ENCODE measurements at regions not wholly inside any gene's neighbourhood (a gene's known extent, or its start where the extent isn't known, plus 50 kb on each side); places are given as distances from the start of the nearest gene placed in this dataset.
A peak's percentile ranks its signal among the peaks of the same experiment; 100 is the strongest.

DNA sequence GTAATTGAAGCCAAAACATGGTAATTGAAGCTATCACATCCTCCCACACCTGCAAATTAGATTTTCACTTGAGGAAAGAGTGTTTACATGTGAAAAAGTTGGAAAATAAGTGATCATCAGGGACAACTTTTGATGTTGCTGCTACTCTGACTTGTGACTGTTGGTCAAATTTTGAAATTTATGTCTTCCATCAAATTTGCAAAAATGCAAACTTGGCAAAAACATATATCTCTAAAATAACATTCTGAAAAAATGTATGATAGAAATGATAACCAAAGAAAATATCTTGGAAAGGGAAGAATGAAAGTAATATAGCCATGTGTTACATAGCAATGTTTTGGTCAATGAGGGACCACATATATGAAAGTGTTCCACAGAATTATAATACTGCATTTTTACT, 703.9 kb upstream of the SEMA6D start:
- Histone ChIP-seq H3K27ac (ENCODE audit: control insufficient read depth, insufficient read depth) (no peak overlapping the region), H2AFZ (ENCODE audit: control insufficient read depth, low read depth, low read length) (no peak overlapping the region), H3K9ac (ENCODE audit: control insufficient read depth, insufficient read depth, low read length) (no peak overlapping the region), H3K4me3 (no peak overlapping the region), H3K9me3 (replicated peaks; ENCODE audit: control insufficient read depth, insufficient read depth, low read length) (no peaks in the 10 kb centered on the region; the same call in 2 of the 3 replicates), H4K20me1 (ENCODE audit: control insufficient read depth, insufficient read depth) (no peaks in the 10 kb centered on the region), H3K79me2 (ENCODE audit: control insufficient read depth, insufficient read depth, low read length) (no peaks in the 10 kb centered on the region), H3K27me3 (replicated peaks in 1 of 2; ENCODE audit: control insufficient read depth in 2 of 2, insufficient read depth in 2 of 2, low read length in 1 of 2) (no peaks in the 10 kb centered on the region), H3K36me3 (ENCODE audit: control insufficient read depth in 2 of 2, insufficient read depth in 2 of 2, low read length in 1 of 2) (no peaks in the 10 kb centered on the region), H3K4me1 (ENCODE audit: control insufficient read depth, insufficient read depth, low read length) (no peaks in the 10 kb centered on the region), H3K4me2 (ENCODE audit: control insufficient read depth, insufficient read depth) (no peak overlapping the region)
- ChIA-PET RAD21 (ENCODE audit: unreplicated experiment) (no interaction called here), SMC1A (ENCODE audit: uncharacterized antibody, unreplicated experiment) (no interaction called here), CTCF (no interaction called here), POLR2A (no interaction called here)
- TF ChIP-seq ZBED1 (IDR thresholded peaks at IDR 0.05; ENCODE audit: borderline replicate concordance) (no peak), KDM1A (IDR thresholded peaks at IDR 0.05; ENCODE audit: borderline replicate concordance) (no peak), BHLHE40 (IDR thresholded peaks at IDR 0.05; ENCODE audit: borderline replicate concordance in 1 of 2, low read depth in 2 of 2, low read length in 1 of 2) (no peak), RAD51 (IDR thresholded peaks at IDR 0.05) (no peak)
- FAIRE-seq (no peak), ATAC-seq (no peak), DNase-seq (ENCODE audit: low read depth, low spot score) (no peak)
- in situ Hi-C loops (cut with MboI) (no loop called here), intact Hi-C loops (cut with micrococcal nuclease; ENCODE audit: unreplicated experiment) (no loop called here)
- BruUV-seq (replicated peaks) = no TSS peak

GRCh38 chr15:47027322-47027946, 689.9 kb upstream of the SEMA6D start:
- POLR2A ChIA-PET = no interaction called here
- TF ChIP-seq SMC3 (IDR thresholded peaks at IDR 0.05; ENCODE audit: borderline replicate concordance, low read length) (peak; percentile 43; the same call in 1 of the 2 replicates), ZZZ3 (IDR thresholded peaks at IDR 0.05; ENCODE audit: control insufficient read depth, insufficient read length, low read depth) (no peak), NFYB (IDR thresholded peaks at IDR 0.05; ENCODE audit: insufficient read depth, low read depth, low read length) (no peak), SIN3A (IDR thresholded peaks at IDR 0.05; ENCODE audit: low read depth, low read length) (no peak), DPF2 (IDR thresholded peaks at IDR 0.05) (no peak), ZBTB11 (CRISPR knock-in tag; IDR thresholded peaks at IDR 0.05) (no peak), KDM1A (IDR thresholded peaks at IDR 0.05; ENCODE audit: borderline replicate concordance) (no peak)
- TF ChIP-seq, protein P1, sequence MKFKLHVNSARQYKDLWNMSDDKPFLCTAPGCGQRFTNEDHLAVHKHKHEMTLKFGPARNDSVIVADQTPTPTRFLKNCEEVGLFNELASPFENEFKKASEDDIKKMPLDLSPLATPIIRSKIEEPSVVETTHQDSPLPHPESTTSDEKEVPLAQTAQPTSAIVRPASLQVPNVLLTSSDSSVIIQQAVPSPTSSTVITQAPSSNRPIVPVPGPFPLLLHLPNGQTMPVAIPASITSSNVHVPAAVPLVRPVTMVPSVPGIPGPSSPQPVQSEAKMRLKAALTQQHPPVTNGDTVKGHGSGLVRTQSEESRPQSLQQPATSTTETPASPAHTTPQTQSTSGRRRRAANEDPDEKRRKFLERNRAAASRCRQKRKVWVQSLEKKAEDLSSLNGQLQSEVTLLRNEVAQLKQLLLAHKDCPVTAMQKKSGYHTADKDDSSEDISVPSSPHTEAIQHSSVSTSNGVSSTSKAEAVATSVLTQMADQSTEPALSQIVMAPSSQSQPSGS (IDR thresholded peaks at IDR 0.05; ENCODE audit: low read length) = no peak

More at GRCh38 chr15:47027322-47027946, 689.9 kb upstream of the SEMA6D start:
- no peaks in the 10 kb centered on the region for H3K79me2 ChIP-seq (ENCODE audit: control insufficient read depth, insufficient read depth, low read length)
- BruUV-seq (replicated peaks) = no TSS peak
- no peak overlapping the region for H3K9ac ChIP-seq (ENCODE audit: control insufficient read depth, insufficient read depth, low read length)
- intact Hi-C loops (cut with micrococcal nuclease; ENCODE audit: unreplicated experiment) (loop anchor here (10.0 kb wide), 1 partner anchor 713 kb away; no protein-coding TSS in a partner anchor), in situ Hi-C loops (cut with MboI) (no loop called here)
- no peak overlapping the region for H3K4me2 ChIP-seq (ENCODE audit: control insufficient read depth, insufficient read depth)
- ChIA-PET CTCF (no interaction called here), SMC1A (ENCODE audit: uncharacterized antibody, unreplicated experiment) (interaction anchor here (1.0 kb wide), 1 partner anchor 710 kb away, joined by 3 read pairs; no protein-coding TSS in a partner anchor), RAD21 (ENCODE audit: unreplicated experiment) (interaction anchor here (0.8 kb wide), 1 partner anchor 377 kb away, joined by 3 read pairs; no protein-coding TSS in a partner anchor)
- H4K20me1 ChIP-seq (ENCODE audit: control insufficient read depth, insufficient read depth) = no peaks in the 10 kb centered on the region
- FAIRE-seq = no peak
- WGBS (ENCODE audit: insufficient coverage, insufficient replicate concordance, low lambda C conversion rate, missing lambda C conversion rate) = 12% methylated on average over 5 of the region's 5 CpGs
- H2AFZ ChIP-seq (ENCODE audit: control insufficient read depth, low read depth, low read length) = no peak overlapping the region
- no peaks in the 10 kb centered on the region for H3K36me3 ChIP-seq (ENCODE audit: control insufficient read depth in 2 of 2, insufficient read depth in 2 of 2, low read length in 1 of 2)
- no peak overlapping the region for H3K27ac ChIP-seq (ENCODE audit: control insufficient read depth, insufficient read depth)
- no peak overlapping the region for H3K4me3 ChIP-seq
- no peaks in the 10 kb centered on the region for H3K9me3 ChIP-seq (replicated peaks; ENCODE audit: control insufficient read depth, insufficient read depth, low read length)
- H3K4me1 ChIP-seq (ENCODE audit: control insufficient read depth, insufficient read depth, low read length) = no peaks in the 10 kb centered on the region
- ATAC-seq = peak; percentile 50; the same call in 2 of the 3 replicates
- no peak for DNase-seq (ENCODE audit: low read depth, low spot score)
- no peaks in the 10 kb centered on the region for H3K27me3 ChIP-seq (replicated peaks in 1 of 2; ENCODE audit: control insufficient read depth in 2 of 2, insufficient read depth in 2 of 2, low read length in 1 of 2)

All from GM12878 (cell line).